Tibial nerve (tissue), 4 donors: ENCODE measurements at regions not wholly inside any gene's neighbourhood (a gene's known extent, or its start where the extent isn't known, plus 50 kb on each side); places are given as distances from the start of the nearest gene placed in this dataset.

Experiments
- EP300 ChIP-seq, 2 donors: sonication (generic); formaldehyde crosslinking; IDR thresholded peaks; one replicate each; pipeline ENCODE4 v1.6.1; 2017; ENCODE audit warnings: antibody characterized with exemption in 2 of 2, mild to moderate bottlenecking in 1 of 2
- TF ChIP-seq, protein P1 (sequence below), 5 experiments: fragments of 200-600 bp in 3 of 5; fragments of 450-650 bp in 2 of 5; sonication (generic) in 3 of 5; IDR thresholded peaks; one replicate each; pipeline ENCODE4 v1.5.1; 2016 to 2019; ENCODE audit warnings: antibody characterized with exemption in 5 of 5, mild to moderate bottlenecking in 3 of 5, moderate library complexity in 2 of 5

DNA sequence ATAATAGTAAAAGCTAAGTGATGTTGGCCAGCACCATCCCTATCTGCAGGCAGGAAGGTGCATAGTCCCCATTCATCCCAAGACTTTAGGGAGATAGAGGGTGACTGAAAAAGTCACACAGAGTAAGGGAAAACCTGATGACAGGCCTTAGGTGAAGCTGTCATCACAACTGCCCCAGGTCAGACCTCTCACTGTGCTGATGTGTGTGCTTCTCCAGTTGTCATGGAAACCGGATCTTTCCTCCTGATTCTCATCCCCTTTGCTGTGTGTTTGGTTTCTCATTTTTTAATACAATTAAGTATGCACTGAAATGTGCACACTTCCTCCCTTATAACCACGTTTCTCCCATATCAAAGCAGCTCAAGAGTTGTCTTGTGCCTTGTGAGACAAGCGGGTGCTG, 135.1 kb upstream of the ANKFN1 start:
- no peak for TF ChIP-seq EP300 (IDR thresholded peaks at IDR 0.05)
- TF ChIP-seq, protein P1, sequence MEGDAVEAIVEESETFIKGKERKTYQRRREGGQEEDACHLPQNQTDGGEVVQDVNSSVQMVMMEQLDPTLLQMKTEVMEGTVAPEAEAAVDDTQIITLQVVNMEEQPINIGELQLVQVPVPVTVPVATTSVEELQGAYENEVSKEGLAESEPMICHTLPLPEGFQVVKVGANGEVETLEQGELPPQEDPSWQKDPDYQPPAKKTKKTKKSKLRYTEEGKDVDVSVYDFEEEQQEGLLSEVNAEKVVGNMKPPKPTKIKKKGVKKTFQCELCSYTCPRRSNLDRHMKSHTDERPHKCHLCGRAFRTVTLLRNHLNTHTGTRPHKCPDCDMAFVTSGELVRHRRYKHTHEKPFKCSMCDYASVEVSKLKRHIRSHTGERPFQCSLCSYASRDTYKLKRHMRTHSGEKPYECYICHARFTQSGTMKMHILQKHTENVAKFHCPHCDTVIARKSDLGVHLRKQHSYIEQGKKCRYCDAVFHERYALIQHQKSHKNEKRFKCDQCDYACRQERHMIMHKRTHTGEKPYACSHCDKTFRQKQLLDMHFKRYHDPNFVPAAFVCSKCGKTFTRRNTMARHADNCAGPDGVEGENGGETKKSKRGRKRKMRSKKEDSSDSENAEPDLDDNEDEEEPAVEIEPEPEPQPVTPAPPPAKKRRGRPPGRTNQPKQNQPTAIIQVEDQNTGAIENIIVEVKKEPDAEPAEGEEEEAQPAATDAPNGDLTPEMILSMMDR (IDR thresholded peaks at IDR 0.05): no peak
